GM19463 (cell line): ENCODE measurements at regions not wholly inside any gene's neighbourhood (a gene's known extent, or its start where the extent isn't known, plus 50 kb on each side); places are given as distances from the start of the nearest gene placed in this dataset.
"Not testable (repeated sequence)": the region's sequence is repeated elsewhere in the genome, so short reads cannot be mapped to it uniquely, and the experiment has no call there.

Experiments
- ATAC-seq: cut with Tn5 transposase; IDR thresholded peaks from one replicate; pipeline ENCODE4 v1.9.1; 2021; ENCODE audit warnings: mild to moderate bottlenecking, moderate library complexity; ENCODE audit not compliant: unreplicated experiment

DNA sequence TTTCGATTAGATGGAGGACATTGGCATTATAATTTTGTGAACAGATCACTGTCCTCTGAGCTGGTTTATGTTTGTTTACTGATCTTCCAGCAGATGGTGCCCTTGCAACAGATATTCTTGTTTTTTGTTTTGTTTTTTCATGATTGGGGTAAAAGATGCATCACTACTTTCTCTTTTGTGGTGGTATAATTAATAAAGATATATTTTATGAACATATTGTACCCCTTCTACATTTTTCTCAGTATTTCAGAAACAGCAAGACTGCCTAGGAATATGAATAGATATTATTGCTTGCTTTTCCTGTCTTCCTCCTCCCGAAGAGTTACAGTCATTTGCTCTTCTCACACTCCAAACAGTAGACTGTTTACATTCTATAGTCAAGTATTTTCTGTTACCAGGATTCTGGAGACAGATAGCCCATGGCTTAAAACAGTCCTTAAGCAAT lies 905.2 kb downstream of the TRAM1L1 start:
- ATAC-seq, result peak; percentile 60

DNA sequence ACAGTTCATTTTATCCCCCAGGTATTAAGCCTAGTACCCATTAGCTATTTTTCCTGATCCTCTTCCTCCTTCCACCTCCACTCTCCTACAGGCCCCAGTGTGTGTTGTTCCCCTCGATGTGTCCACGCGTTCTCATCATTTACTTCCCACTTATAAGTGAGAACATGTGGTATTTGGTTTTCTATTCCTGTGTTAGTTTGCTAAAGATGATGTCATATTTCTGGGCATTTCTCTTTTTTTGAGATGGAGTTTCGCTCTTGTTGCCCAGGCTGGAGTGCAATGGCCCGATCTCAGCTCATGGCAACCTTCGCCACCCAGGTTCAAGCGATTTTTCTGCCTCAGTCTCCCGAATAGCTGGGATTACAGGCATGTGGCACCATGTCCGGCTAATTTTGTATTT lies 934.0 kb downstream of the TRAM1L1 start:
- not testable (repeated sequence) for ATAC-seq

DNA sequence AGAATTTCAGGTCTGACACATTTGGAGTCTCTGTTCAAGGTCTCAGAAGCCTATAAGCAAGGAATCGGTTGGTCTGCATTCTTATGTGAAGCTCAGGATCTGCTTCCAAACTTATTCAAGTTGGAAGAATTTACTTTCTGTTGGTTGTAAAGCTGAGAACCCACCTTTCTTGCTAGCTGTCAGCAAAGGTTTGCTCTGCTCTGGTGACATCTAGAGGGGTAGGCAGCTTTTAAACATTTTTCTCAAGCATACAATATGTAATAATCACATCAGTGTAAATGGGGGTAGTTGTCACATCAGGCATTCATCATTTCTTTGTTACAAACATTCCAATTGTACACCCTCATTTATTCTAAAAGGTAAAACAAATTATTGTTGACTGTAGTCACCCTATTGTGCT lies 935.2 kb downstream of the TRAM1L1 start:
- no peak for ATAC-seq

DNA sequence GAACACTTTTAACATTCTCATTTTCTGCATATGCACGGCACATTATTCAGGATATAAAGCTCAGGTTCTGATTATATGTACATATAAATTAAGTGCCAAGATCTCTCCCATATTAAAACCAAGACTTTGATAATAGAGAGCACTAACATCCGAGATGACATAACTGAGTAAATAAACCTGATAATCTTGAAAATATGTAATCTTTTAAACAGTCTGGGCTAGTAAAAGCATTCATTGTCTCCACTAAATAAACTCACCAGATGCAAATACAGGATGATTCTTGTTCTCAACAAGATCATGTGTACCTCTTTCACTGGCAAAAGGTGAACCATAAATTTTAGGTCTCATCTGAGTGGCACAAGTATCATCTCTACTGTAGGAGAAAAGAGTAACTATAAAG lies 942.2 kb downstream of the TRAM1L1 start:
- ATAC-seq, result no peak

DNA sequence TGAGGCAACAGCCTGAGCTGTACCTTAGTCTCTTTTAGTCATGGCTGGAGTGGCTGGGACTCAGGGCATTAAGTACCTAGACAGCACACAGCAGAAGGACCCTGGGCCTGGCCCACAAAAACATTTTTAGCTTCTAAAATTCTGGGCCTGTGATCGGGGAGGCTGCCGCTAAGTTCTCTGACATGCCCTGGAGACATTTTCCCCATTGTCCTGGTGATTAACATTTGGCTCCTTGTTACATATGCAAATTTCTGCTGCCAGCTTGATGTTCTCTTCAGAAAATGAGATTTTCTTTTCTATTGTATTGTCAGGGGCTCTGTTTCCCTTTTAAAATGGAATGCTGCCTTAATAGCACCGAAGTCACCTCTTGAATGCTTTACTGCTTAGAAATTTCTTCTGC lies 952.4 kb downstream of the TRAM1L1 start:
- no peak for ATAC-seq

DNA sequence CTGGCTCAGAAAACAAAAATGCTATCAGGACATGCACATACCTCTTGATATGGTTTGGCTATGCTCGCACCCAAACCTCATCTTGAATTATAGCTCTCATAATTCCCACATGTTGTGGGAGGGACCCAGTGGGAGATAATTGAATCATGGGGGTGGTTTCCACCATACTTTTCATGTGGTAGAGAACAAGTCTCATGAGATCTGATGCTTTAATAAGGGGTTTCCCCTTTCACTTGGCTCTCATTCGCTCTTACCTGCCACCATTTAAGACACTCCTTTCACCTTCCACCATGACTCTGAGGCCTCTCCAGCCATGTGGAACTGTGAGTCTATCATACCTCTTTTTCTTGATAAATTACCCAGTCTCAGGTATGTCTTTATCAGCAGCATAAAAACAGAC lies 958.6 kb downstream of the TRAM1L1 start:
- no peak for ATAC-seq

DNA sequence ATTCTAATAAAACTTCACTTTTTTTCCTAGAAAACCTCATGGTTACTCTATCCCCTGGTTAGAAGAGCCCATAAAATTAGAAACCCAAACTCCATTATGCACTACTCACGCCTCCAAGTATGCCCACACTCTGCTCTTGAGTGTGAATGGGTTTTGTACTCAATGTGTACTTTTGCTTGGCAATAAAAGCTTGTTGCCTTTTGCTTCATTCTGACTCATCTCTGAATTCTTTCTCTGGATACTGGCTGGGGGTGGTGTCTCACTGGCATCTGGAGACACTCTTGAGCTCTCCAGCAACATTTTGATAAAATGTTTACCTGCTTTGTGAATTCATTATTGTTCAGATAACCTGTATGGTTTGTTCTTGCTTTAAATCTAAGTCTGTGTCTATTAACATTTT lies 963.3 kb downstream of the TRAM1L1 start:
- no peak for ATAC-seq

DNA sequence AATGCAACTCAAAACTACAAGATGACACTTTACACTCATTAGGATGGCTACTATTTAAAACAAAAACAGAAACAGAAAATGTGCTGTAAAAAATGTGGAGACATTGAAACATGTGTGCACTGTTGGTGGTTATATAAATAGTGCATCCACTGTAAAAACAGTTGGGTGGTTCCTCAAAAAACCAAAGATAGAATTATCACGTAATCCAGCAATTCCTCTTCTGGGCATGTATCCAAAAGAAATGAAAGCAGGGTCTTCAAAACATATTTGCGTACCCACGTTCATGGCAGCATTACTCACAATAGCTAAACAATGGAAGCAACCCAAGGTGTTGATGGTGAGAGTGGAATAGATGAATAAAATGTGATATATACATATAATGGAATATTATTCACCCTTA lies 967.2 kb downstream of the TRAM1L1 start:
- no peak for ATAC-seq

DNA sequence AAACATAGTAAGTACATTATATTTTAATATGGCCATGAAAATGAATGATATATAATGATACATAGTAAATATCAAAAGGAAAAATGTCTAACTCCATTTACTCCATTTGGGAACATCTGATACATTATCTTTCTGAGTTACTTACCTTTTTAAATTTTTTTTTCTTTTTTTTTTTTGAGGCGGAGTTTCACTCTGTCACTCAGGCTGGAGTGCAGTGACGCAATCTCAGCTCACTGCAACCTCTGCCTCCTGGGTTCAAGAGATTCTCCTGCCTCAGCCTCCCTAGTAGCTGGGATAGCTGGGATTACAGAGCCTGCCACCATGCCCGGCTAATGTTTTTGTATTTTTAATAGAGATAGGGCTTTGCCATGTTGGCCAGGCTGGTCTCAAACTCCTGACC lies 972.5 kb downstream of the TRAM1L1 start:
- ATAC-seq, result not testable (repeated sequence)

DNA sequence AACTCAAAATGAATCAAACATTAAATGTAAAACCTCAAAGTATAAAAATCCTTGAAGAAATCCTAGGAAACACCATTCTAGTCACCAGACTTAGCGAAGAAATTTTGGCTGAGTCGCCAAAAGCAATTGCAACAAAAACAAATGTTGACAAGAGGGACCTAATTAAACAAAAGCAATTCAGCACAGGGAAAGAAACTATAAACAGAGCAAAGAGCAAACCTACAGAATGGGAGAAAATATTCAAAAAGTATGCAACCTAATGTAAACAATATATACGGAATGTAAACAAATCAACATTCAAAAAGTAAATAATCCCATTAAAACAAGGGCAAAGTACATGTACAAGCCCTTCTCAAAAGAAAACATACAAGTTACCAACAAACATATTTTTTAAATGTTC lies 974.7 kb downstream of the TRAM1L1 start:
- ATAC-seq, result no peak

DNA sequence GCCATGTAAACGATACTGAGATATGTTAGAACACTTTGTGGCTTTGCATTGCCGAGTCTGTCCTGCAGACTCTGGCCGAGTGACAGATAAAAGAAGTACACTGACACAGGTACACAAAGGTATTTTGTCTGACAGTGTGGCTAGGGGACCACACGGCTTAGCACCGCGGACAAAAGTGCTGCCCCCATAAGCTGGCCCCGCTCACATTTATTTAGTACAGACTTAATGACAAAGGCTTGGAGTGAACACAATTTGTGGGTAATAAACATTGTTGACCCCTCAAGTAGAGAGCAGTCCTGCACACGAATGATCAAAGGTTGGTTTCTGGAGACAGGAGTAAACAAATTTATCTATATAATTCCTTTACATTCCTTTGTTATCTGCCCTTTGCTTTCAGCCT lies 976.8 kb downstream of the TRAM1L1 start:
- no peak for ATAC-seq

DNA sequence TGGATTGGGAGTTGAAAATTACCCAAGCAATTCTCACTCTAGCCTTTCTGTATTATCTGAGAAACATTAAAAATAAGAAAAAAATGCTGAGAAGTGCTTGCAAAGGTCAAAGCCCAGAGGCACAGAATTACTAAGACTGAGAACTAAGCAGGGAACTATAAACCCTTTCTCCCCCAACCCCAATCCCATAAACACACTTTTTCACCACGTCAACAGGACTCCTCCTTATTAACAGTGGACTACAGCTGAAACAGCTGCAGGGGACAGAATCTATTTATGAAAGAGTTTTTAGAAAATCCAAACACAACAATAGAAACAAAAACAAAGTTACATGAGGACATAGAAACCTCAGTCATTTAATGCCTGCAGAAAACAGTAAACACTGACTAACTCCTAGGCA lies 984.1 kb downstream of the TRAM1L1 start:
- ATAC-seq, result no peak

DNA sequence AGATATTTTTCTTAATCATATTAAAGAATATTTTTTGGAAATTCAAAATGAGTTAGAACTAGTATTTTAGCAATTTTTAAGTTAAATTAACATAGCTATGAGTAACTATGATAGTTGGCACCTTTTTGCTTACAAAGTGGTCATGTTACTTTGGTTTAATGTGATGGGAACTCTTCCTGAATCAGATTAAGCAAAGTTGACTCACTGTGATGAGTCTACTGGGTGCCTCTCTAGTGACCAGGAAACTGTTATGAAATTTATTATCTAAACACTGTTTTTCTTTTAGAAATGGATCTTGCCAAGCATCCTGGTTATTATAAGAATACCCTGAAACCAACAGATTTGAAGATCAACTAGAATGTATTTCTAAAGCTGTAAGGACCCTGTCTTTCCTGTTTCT lies 985.8 kb downstream of the TRAM1L1 start:
- ATAC-seq, result no peak

DNA sequence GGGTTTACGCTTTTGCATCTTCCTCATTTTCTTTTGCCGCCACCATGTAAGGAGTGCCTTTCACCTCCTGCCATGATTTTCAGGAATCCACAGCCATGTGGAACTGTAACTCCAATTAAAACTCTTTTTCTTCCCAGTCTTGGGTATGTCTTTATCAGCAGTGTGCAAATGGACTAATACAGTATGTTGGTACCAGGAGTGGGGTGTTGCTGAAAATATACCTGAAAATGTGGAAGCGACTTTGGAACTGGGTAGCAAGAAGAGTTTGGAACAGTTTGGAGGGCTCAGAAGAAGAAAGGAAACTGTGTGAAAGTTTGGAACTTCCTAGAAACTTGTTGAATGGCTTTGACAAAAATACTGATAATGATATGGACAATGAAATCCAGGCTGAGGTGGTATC lies 983.9 kb upstream of the NDST4 start:
- ATAC-seq, result not testable (repeated sequence)

DNA sequence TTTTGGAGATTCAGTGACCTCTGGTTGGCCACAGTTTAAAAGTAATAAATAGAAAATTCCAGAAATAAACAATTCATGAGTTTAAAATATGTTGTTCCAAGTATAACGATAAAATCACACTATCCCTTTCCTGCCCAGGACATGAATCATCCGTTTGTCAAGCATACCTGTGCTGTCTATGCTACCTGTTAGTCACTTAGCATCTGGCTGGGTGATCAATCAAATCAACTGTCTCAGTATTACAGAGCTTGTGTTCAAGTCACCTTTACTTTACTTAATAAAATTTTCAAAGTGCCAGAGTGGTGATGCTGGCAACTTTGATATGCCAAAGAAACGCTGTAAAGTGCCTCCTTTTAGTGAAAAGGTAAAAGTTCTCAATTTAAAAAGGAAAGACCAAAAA lies 979.5 kb upstream of the NDST4 start:
- ATAC-seq, result no peak

DNA sequence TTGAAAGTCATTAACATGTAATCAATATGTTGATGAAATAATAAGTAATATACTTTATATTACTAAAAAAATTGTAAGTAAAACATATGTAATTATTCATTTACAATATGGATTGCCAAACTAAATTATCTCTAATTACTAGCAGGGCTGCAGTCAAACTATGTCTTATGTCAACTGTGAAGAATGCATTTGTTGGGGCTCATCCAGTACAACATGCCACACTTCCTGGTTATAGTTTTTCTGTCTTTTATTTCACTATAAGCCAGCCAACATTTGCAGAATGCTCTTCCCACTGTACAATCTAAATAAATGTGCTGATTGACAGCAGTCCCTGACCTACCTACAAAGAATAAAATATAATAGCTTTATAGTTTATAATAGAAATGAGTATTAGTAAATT lies 975.4 kb upstream of the NDST4 start:
- no peak for ATAC-seq

DNA sequence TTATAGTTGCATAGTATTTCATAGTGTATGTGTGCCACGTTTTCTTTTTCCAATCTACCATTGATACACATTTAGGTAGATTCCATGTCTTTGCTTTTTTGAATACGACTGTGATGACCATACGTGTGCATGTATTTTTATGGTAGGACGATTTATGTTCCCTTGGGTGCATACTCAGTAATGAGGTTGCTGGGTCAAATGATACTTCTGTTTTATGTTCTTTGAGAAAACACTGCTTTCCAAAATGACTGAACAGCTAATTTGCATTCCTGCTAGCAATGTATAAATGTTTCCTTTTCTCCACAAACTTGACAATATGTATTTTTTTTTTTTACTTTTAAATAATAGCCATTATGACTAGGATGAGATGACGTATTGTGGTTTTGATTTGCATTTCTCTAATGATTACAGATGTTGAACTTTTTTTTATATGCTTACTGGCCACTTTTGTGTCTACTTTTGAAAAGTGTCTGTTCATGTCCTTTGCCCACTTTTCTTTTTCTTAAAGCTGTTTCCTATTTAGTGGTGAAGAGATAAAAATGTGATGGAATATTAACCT lies 969.5 kb upstream of the NDST4 start:
- ATAC-seq, result no peak

DNA sequence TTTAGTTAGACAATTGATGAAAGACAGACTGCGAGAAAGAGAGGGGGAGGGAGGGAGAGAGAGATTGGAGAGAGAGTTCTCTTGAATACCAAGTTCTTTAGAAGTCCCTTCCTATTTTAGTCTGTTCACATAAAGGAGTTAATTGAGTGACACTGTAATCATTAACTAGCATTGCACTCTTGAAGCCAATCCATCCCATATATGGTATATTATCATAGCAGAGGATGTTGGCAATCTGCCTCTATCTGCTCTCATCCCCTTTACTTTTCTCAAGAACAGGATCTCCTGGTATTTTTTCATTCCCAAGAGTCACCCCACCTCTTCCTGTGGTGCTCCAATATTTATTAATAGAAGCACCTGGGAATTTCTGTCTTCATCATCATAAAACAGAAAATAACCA lies 959.6 kb upstream of the NDST4 start:
- no peak for ATAC-seq

DNA sequence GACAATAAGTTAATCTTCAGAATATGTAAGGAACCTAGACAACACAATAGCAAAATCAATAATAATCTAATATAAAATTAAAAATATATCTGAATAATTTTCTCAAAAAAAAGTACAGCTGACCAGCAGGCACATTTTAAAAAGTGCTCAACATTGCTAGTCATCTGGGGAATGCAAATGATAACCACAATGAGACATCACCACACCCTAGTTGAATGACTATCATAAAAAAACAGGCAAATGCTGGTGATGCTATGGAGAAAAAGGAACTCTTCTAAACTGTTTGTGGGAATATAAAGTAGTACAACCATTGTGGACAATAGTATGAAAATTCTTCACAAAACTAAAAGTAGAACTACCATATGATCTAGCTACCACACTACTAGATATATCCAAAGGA lies 956.9 kb upstream of the NDST4 start:
- ATAC-seq, result peak; percentile 51

DNA sequence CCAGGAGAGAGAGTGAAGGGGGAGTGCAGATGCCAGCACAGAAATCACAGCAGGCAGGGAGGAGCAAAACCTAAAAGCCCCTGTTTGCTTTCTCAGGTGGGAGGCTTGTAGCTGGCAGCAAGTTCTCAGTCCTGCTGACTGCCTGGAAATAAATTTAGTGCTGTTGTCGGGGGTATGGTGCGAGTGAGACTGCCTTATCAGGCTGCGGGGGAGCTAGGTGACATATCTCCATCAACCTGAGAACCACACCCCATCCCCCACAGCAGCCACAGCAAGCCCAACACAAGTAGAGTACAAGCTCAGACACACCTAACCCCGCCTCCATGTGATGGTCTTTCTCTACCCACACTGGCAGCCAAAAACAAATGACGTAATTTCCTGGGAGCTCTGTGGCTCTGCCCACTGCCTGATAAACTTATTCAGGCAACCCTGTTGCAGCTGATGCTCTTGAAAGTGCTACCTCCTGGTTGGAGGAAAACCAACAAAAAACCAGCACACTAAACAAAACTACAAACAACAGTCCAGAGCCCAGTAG lies 953.4 kb upstream of the NDST4 start:
- no peak for ATAC-seq

DNA sequence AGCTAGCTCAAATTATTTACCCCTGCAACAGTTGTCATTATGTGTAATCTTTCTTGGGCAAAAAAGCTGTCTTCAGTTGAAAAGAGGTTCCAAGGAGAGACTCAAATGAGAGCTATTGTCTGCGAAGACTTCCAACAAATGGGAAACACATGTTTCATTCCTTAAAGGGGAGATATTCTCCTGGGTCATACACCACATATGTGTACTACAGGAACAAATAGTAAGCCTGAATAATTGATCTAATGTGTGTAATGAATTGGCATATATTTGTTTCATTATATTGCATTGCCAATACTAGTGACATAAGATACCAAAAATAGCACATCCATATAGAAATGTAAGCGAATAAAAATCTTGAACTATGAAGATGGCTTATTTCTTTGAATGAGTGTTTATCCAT lies 950.9 kb upstream of the NDST4 start:
- no peak for ATAC-seq

DNA sequence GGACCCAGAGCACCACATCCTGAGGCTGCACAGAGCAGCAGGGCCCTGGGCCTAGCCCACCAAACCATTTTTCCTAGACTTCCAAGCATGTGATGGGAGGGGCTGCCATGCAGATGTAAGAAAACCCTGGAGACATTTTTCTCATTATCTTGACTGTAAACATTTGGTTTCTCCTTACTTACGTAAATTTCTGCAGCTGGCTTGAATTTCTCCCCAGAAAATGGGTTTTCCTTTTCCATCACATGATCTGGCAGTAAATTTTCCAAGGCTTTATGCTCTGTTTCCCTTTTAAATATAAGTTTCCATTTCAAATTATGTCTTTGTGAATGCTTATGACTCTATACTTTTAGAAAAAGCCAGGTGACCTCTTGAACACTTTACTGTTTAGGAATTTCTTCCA lies 945.9 kb upstream of the NDST4 start:
- no peak for ATAC-seq

DNA sequence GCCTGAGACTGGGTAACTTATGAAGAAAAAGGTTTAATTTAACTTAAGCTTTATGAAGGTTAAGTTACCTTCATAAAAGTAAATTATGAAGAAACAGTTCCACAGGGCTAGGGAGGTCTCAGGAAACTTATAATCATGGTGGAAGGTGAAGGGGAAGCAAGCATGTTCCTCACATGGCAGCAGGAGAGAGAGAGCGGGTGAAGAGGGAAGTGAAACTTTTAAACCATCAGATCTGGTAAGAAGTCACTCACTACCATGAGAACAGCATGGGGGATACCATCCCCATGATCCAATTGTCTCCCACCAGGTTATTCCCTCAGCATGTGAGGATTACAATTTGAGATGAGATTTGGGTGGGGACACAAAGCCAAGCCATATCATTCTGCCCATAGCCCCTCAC lies 944.7 kb upstream of the NDST4 start:
- ATAC-seq, result no peak
